22Rv1 (cell line): ENCODE measurements at regions not wholly inside any gene's neighbourhood (a gene's known extent, or its start where the extent isn't known, plus 50 kb on each side); places are given as distances from the start of the nearest gene placed in this dataset.

Experiments used
- ZFX ChIP-seq: fragments of 450-650 bp; IDR thresholded peaks from 2 replicates; pipeline ENCODE4 v1.6.1; 2017; ENCODE audit warnings: antibody characterized with exemption, borderline replicate concordance
- TF ChIP-seq, protein P1 (sequence below): fragments of 450-650 bp; IDR thresholded peaks from 2 replicates; pipeline ENCODE4 v1.5.1; 2017; ENCODE audit warnings: mild to moderate bottlenecking

DNA sequence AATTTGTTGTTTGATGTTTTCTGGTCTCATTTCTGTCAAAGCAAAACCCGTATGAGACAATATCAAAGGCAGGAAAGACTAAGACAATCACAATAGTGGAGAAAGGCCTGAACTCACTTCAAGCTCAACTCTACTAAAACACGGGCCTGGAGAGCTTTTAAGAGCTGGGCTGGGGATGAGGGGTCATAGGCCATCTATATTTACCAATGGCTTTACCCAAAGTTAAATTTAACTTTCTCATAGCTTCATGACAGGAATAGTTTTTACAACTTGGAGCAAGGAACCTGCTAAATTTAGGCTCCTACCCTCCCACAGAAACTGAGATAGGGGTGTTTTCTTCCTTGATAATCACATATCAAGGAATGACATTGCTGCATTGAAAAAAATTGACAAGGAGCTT lies 223.4 kb upstream of the CHORDC1 start:
- TF ChIP-seq, protein P1, sequence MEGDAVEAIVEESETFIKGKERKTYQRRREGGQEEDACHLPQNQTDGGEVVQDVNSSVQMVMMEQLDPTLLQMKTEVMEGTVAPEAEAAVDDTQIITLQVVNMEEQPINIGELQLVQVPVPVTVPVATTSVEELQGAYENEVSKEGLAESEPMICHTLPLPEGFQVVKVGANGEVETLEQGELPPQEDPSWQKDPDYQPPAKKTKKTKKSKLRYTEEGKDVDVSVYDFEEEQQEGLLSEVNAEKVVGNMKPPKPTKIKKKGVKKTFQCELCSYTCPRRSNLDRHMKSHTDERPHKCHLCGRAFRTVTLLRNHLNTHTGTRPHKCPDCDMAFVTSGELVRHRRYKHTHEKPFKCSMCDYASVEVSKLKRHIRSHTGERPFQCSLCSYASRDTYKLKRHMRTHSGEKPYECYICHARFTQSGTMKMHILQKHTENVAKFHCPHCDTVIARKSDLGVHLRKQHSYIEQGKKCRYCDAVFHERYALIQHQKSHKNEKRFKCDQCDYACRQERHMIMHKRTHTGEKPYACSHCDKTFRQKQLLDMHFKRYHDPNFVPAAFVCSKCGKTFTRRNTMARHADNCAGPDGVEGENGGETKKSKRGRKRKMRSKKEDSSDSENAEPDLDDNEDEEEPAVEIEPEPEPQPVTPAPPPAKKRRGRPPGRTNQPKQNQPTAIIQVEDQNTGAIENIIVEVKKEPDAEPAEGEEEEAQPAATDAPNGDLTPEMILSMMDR = no peak
- no peak for TF ChIP-seq ZFX
